ENCODE measurements at regions not wholly inside any gene's neighbourhood (a gene's known extent, or its start where the extent isn't known, plus 50 kb on each side); places are given as distances from the start of the nearest gene placed in this dataset.

- TF ChIP-seq CTCF (IDR thresholded peaks at IDR 0.05) (no peak), REST (IDR thresholded peaks at IDR 0.05; ENCODE audit: insufficient read depth in 1 of 2, low read depth in 2 of 2, low read length in 1 of 2) (no peak)
These were observed 411.0 kb upstream of the ACVR2A start for GRCh38 chr2:147433822-147434221.
